Thyroid gland (tissue), 4 donors: ENCODE measurements at regions not wholly inside any gene's neighbourhood (a gene's known extent, or its start where the extent isn't known, plus 50 kb on each side); places are given as distances from the start of the nearest gene placed in this dataset.

Source experiments
- CTCF ChIP-seq, 6 experiments: fragments of 200-600 bp in 3 of 6; fragments of 450-650 bp in 3 of 6; sonication (generic) in 3 of 6; IDR thresholded peaks; one replicate each; pipeline ENCODE4 v1.5.1; 2016 to 2019; ENCODE audit warnings: antibody characterized with exemption in 6 of 6, mild to moderate bottlenecking in 2 of 6, inconsistent platforms in 1 of 6, moderate library complexity in 1 of 6
- POLR2A ChIP-seq, 2 donors: fragments of 450-650 bp; IDR thresholded peaks; one replicate each; pipeline ENCODE4 v1.6.1; 2017; ENCODE audit warnings: antibody characterized with exemption in 2 of 2, mild to moderate bottlenecking in 2 of 2, moderate library complexity in 1 of 2

GRCh38 chr17:77343031-77343800, 202.4 kb downstream of the SEC14L1 start:
- TF ChIP-seq CTCF (IDR thresholded peaks at IDR 0.05), result no peak
- TF ChIP-seq POLR2A (IDR thresholded peaks at IDR 0.05), result no peak
